ENCODE measurements at regions not wholly inside any gene's neighbourhood (a gene's known extent, or its start where the extent isn't known, plus 50 kb on each side); places are given as distances from the start of the nearest gene placed in this dataset.

DNA sequence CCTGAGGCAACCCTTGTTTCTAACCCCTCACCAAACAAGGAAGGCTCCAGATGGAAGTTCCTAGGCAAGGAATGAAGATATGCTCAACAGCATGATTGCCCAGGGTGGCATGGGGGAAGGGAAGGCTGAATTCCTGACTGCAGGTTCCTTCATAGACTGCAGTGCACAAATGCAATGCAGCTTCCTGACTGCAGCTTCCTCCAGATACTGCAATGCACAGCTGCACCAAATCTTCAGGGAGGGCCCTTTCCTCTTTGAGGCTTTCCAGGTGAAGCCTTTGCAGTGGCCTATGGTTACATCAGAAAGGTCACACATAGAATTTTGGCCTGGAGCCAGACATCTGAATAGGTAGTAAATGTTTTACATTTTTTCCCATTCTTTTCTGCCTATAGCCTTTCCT lies 58.8 kb upstream of the DYNAP start:
- no peak for DNase-seq (ENCODE audit: low spot score)

- DNase-seq (ENCODE audit: low spot score), result no peak
Observed at GRCh38 chr18:54532962-54533361, 58.1 kb upstream of the DYNAP start.
